ENCODE measurements at regions not wholly inside any gene's neighbourhood (a gene's known extent, or its start where the extent isn't known, plus 50 kb on each side); places are given as distances from the start of the nearest gene placed in this dataset.

GRCh38 chr6:138640028-138640427 lies 133.5 kb upstream of the CCDC28A start:
- no peak overlapping the region for H3K4me3 ChIP-seq
- no peak overlapping the region for H3K4me3 Mint-ChIP-seq
- peaks cover 8% of the 10 kb centered on the region; the same call in 1 of the 2 replicates for H3K4me1 ChIP-seq (ENCODE audit: insufficient read depth)
- peaks cover 6% of the 10 kb centered on the region for H3K4me1 Mint-ChIP-seq
- TF ChIP-seq ZNF331 (CRISPR knock-in tag; IDR thresholded peaks at IDR 0.05; ENCODE audit: low read depth), result no peak
- no peak for TF ChIP-seq EZH2 (IDR thresholded peaks at IDR 0.05; ENCODE audit: low read depth, unreplicated experiment)
- TF ChIP-seq STAT1 (IDR thresholded peaks at IDR 0.05; ENCODE audit: unreplicated experiment), result no peak
- no peak for TF ChIP-seq EZH2phosphoT487 (IDR thresholded peaks at IDR 0.05; ENCODE audit: unreplicated experiment)
- TF ChIP-seq CREB1 (CRISPR knock-in tag; IDR thresholded peaks at IDR 0.05; ENCODE audit: low read depth), result no peak
- TF ChIP-seq REST (IDR thresholded peaks at IDR 0.05; ENCODE audit: unreplicated experiment), result no peak
- TF ChIP-seq JUNB (IDR thresholded peaks at IDR 0.05; ENCODE audit: unreplicated experiment), result no peak
- no peak for TF ChIP-seq NANOG (IDR thresholded peaks at IDR 0.05; ENCODE audit: borderline replicate concordance)
- TF ChIP-seq ZNF114 (CRISPR knock-in tag; IDR thresholded peaks at IDR 0.05), result no peak
- TF ChIP-seq CTCF (conservative IDR thresholded peaks at IDR 0.05; ENCODE audit: low read depth in 2 of 2), result no peak
- TF ChIP-seq ETS1 (IDR thresholded peaks at IDR 0.05), result no peak
- TF ChIP-seq ZNF462 (CRISPR knock-in tag; IDR thresholded peaks at IDR 0.05), result no peak
- TF ChIP-seq POLR2AphosphoS5 (IDR thresholded peaks at IDR 0.05; ENCODE audit: low read depth), result no peak
- no peaks in the 10 kb centered on the region for H3K9me3 Mint-ChIP-seq
- no peaks in the 10 kb centered on the region for H3K9me2 ChIP-seq (ENCODE audit: insufficient read depth)
- H3K4me2 ChIP-seq, result no peak overlapping the region
- ATAC-seq (no peak), DNase-seq (ENCODE audit: low spot score) (no peak)
- no peaks in the 10 kb centered on the region for H3K36me3 Mint-ChIP-seq (ENCODE audit: low read depth)
- no peaks in the 10 kb centered on the region for H3F3A ChIP-seq (replicated peaks; ENCODE audit: low read depth)
- H3K27me3 ChIP-seq (ENCODE audit: insufficient read depth), result no peaks in the 10 kb centered on the region
- H3K27ac Mint-ChIP-seq, result no peak overlapping the region
- no peak overlapping the region for H3K27ac ChIP-seq (ENCODE audit: low read depth)
- H3K36me3 ChIP-seq (ENCODE audit: insufficient read depth), result no peaks in the 10 kb centered on the region
- peaks cover 18% of the 10 kb centered on the region; the same call in 1 of the 2 replicates for H3K79me2 ChIP-seq (replicated peaks; ENCODE audit: insufficient read depth)
- no peaks in the 10 kb centered on the region for H3K27me3 Mint-ChIP-seq (ENCODE audit: insufficient read depth, low read depth, poor library complexity)
- H4K20me1 ChIP-seq (replicated peaks; ENCODE audit: insufficient read depth), result no peaks in the 10 kb centered on the region
- no peak overlapping the region for H2AFZ ChIP-seq

All from GM23338 (cell line).